ENCODE measurements at regions not wholly inside any gene's neighbourhood (a gene's known extent, or its start where the extent isn't known, plus 50 kb on each side); places are given as distances from the start of the nearest gene placed in this dataset.

GRCh38 chr2:145245268-145245870 is 725.5 kb upstream of the ZEB2 start:
- no peaks in the 10 kb centered on the region for H4K20me1 ChIP-seq (ENCODE audit: control insufficient read depth, insufficient read depth, low read length, poor library complexity, severe bottlenecking)
- H3K27me3 Mint-ChIP-seq: no peaks in the 10 kb centered on the region
- H3K27me3 ChIP-seq (replicated peaks in 1 of 4; ENCODE audit: control extremely low read depth in 1 of 4, control insufficient read depth in 3 of 4, insufficient read depth in 4 of 4, low read length in 3 of 4): no peaks in the 10 kb centered on the region
- WGBS (ENCODE audit: insufficient coverage): 92% methylated on average over 2 of the region's 4 CpGs
- no peaks in the 10 kb centered on the region for H3K9me3 ChIP-seq (ENCODE audit: control extremely low read depth in 1 of 3, control insufficient read depth in 2 of 3, insufficient read depth in 1 of 3, low read length in 2 of 3)
- intact Hi-C loops (cut with micrococcal nuclease): no loop called here
- no peaks in the 10 kb centered on the region for H3K9me3 Mint-ChIP-seq (ENCODE audit: insufficient read depth)
- ATAC-seq (ENCODE audit: low read depth): no peak
- no peaks in the 10 kb centered on the region for H3K4me1 Mint-ChIP-seq
- no peaks in the 10 kb centered on the region for H3K79me2 ChIP-seq (ENCODE audit: control insufficient read depth, insufficient read depth, low read length)
- ChIA-PET POLR2A (no interaction called here), CTCF (no interaction called here)
- H3K4me3 Mint-ChIP-seq: no peak overlapping the region
- no peak overlapping the region for H3K27ac Mint-ChIP-seq
- H3K36me3 ChIP-seq (replicated peaks in 1 of 2; ENCODE audit: control extremely low read depth in 1 of 2, control insufficient read depth in 1 of 2, extremely low read depth in 1 of 2, insufficient read depth in 2 of 2, low read length in 1 of 2): no peaks in the 10 kb centered on the region
- H3K9ac ChIP-seq (ENCODE audit: low read length): no peak overlapping the region
- no peak overlapping the region for H3K4me3 ChIP-seq (ENCODE audit: control extremely low read depth in 1 of 5, extremely low read depth in 1 of 5, insufficient read depth in 1 of 5, low read depth in 2 of 5, low read length in 4 of 5)
- H3K27ac ChIP-seq (ENCODE audit: low read length in 2 of 2): no peak overlapping the region
- no peak for TF ChIP-seq EZH2 (IDR thresholded peaks at IDR 0.05; ENCODE audit: borderline replicate concordance, insufficient read depth, low read depth, low read length, poor library complexity, severe bottlenecking)
- no peak for TF ChIP-seq CTCF (IDR thresholded peaks at IDR 0.05)
- H2AFZ ChIP-seq (ENCODE audit: insufficient read depth, low read depth, low read length, poor library complexity, severe bottlenecking): no peak overlapping the region
- no peak for DNase-seq
- no peak overlapping the region for H3K4me2 ChIP-seq (replicated peaks; ENCODE audit: low read depth, low read length, poor library complexity, severe bottlenecking)
- no peaks in the 10 kb centered on the region for H3K4me1 ChIP-seq (ENCODE audit: control insufficient read depth in 2 of 2, insufficient read depth in 2 of 2, low read length in 2 of 2)

- H3K36me3 ChIP-seq (replicated peaks in 1 of 2; ENCODE audit: control extremely low read depth in 1 of 2, control insufficient read depth in 1 of 2, extremely low read depth in 1 of 2, insufficient read depth in 2 of 2, low read length in 1 of 2): no peaks in the 10 kb centered on the region
- TF ChIP-seq CTCF (IDR thresholded peaks at IDR 0.05): no peak
- no peak for TF ChIP-seq EZH2 (IDR thresholded peaks at IDR 0.05; ENCODE audit: borderline replicate concordance, insufficient read depth, low read depth, low read length, poor library complexity, severe bottlenecking)
- H2AFZ ChIP-seq (ENCODE audit: insufficient read depth, low read depth, low read length, poor library complexity, severe bottlenecking): no peak overlapping the region
- no peaks in the 10 kb centered on the region for H4K20me1 ChIP-seq (ENCODE audit: control insufficient read depth, insufficient read depth, low read length, poor library complexity, severe bottlenecking)
- no peak overlapping the region for H3K4me2 ChIP-seq (replicated peaks; ENCODE audit: low read depth, low read length, poor library complexity, severe bottlenecking)
- no peak overlapping the region for H3K4me3 Mint-ChIP-seq
- H3K27me3 Mint-ChIP-seq: no peaks in the 10 kb centered on the region
- H3K4me1 ChIP-seq (ENCODE audit: control insufficient read depth in 2 of 2, insufficient read depth in 2 of 2, low read length in 2 of 2): no peaks in the 10 kb centered on the region
- DNase-seq (no peak), ATAC-seq (ENCODE audit: low read depth) (no peak)
- H3K79me2 ChIP-seq (ENCODE audit: control insufficient read depth, insufficient read depth, low read length): no peaks in the 10 kb centered on the region
- H3K9me3 ChIP-seq (ENCODE audit: control extremely low read depth in 1 of 3, control insufficient read depth in 2 of 3, insufficient read depth in 1 of 3, low read length in 2 of 3): no peaks in the 10 kb centered on the region
- no peaks in the 10 kb centered on the region for H3K4me1 Mint-ChIP-seq
- CTCF ChIA-PET: no interaction called here
- H3K27ac ChIP-seq (ENCODE audit: low read length in 2 of 2): no peak overlapping the region
- POLR2A ChIA-PET: no interaction called here
- H3K27me3 ChIP-seq (replicated peaks in 1 of 4; ENCODE audit: control extremely low read depth in 1 of 4, control insufficient read depth in 3 of 4, insufficient read depth in 4 of 4, low read length in 3 of 4): no peaks in the 10 kb centered on the region
- H3K9ac ChIP-seq (ENCODE audit: low read length): no peak overlapping the region
- intact Hi-C loops (cut with micrococcal nuclease): no loop called here
- WGBS (ENCODE audit: insufficient coverage): 20% methylated on average over 1 of the region's 2 CpGs
- H3K27ac Mint-ChIP-seq: no peak overlapping the region
- no peak overlapping the region for H3K4me3 ChIP-seq (ENCODE audit: control extremely low read depth in 1 of 5, extremely low read depth in 1 of 5, insufficient read depth in 1 of 5, low read depth in 2 of 5, low read length in 4 of 5)
- no peaks in the 10 kb centered on the region for H3K9me3 Mint-ChIP-seq (ENCODE audit: insufficient read depth)
Observed at GRCh38 chr2:145235312-145235711, 715.4 kb upstream of the ZEB2 start.
